ENCODE measurements at regions not wholly inside any gene's neighbourhood (a gene's known extent, or its start where the extent isn't known, plus 50 kb on each side); places are given as distances from the start of the nearest gene placed in this dataset.

DNA sequence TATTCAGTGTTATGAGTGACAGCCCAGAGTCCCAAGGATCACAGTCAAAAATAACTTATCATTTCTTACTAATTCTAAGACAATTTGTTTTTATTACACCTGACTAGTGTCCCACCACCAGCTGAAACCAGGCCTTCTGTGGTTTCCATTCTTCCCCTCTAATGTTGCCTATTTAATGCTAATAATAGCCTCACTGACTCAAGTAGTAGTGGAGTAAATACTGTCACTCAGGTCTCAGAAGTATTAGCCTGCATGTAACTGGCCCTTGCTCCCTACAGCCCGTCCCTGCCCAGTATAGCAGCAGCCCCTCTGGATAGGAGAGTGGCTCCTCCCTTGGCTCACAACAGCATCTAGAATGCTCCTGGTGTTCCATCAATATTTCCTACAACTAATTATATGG lies 665.5 kb downstream of the NTRK3 start:
- H3K9me3 ChIP-seq: no peaks in the 10 kb centered on the region
- no peaks in the 10 kb centered on the region for H3K36me3 ChIP-seq
- H3K4me1 ChIP-seq: no peaks in the 10 kb centered on the region
- H3K4me3 ChIP-seq: no peak overlapping the region
- no peak for TF ChIP-seq CTCF (IDR thresholded peaks at IDR 0.05)
- no peaks in the 10 kb centered on the region for H3K27me3 ChIP-seq
- H3K27ac ChIP-seq: no peak overlapping the region
- no peak for DNase-seq (ENCODE audit: low spot score)

- Histone ChIP-seq H3K4me3 (no peak overlapping the region), H3K27me3 (no peaks in the 10 kb centered on the region), H3K4me1 (no peaks in the 10 kb centered on the region), H3K9me3 (no peaks in the 10 kb centered on the region), H3K36me3 (no peaks in the 10 kb centered on the region), H3K27ac (no peak overlapping the region)
- no peak for DNase-seq (ENCODE audit: low spot score)
- no peak for TF ChIP-seq CTCF (IDR thresholded peaks at IDR 0.05)
Observed at GRCh38 chr15:87589134-87589533, 667.4 kb downstream of the NTRK3 start.

GRCh38 chr15:87582169-87582568 lies 674.4 kb downstream of the NTRK3 start:
- Histone ChIP-seq H3K4me3 (no peak overlapping the region), H3K9me3 (no peaks in the 10 kb centered on the region), H3K27ac (no peak overlapping the region), H3K27me3 (no peaks in the 10 kb centered on the region), H3K4me1 (no peaks in the 10 kb centered on the region), H3K36me3 (no peaks in the 10 kb centered on the region)
- DNase-seq (ENCODE audit: low spot score): no peak
- no peak for TF ChIP-seq CTCF (IDR thresholded peaks at IDR 0.05)

DNA sequence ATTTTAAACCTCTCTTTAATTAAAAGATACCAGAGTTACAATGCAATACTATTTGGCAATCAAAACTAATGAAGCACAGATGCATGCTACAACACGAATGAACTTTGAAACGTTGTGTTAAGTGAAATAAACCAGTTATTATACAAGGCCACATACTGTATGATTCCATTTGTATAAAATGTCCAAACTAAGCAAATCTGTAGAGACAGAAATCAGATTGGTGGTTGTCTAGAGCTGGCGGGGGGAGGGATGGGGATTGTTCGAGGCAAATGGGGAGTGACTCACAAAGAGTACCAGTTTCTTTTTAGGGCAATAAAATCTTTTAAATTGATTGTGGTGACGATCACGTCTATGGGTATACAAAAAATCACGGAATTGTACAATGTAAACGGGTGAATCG lies 677.0 kb downstream of the NTRK3 start:
- Histone ChIP-seq H3K36me3 (no peaks in the 10 kb centered on the region), H3K9me3 (no peaks in the 10 kb centered on the region), H3K27me3 (no peaks in the 10 kb centered on the region), H3K4me3 (no peak overlapping the region), H3K4me1 (no peaks in the 10 kb centered on the region), H3K27ac (no peak overlapping the region)
- TF ChIP-seq CTCF (IDR thresholded peaks at IDR 0.05): no peak
- no peak for DNase-seq (ENCODE audit: low spot score)

DNA sequence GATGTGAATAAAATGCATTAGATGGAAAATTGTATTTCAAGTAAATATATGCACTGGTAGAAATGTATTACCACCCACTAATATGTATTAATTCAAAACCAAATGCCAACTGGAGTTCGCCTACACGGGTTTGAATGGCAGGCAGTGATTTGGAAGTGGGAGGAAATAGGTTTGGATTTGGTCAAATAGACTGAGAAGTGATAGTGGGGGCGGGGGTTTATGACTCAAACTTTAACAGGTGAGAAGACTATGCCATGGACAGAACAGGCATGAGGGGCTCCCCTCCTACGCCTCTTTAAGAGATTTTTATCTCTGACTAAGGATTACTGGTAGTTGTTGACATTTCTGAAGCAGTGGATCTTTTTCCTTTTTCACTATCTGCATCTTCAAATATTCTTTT lies 677.8 kb downstream of the NTRK3 start:
- no peaks in the 10 kb centered on the region for H3K27me3 ChIP-seq
- no peaks in the 10 kb centered on the region for H3K36me3 ChIP-seq
- no peaks in the 10 kb centered on the region for H3K9me3 ChIP-seq
- no peak for TF ChIP-seq CTCF (IDR thresholded peaks at IDR 0.05)
- no peaks in the 10 kb centered on the region for H3K4me1 ChIP-seq
- no peak overlapping the region for H3K4me3 ChIP-seq
- H3K27ac ChIP-seq: no peak overlapping the region
- DNase-seq (ENCODE audit: low spot score): no peak

GRCh38 chr15:87577336-87577735 lies 679.2 kb downstream of the NTRK3 start:
- Histone ChIP-seq H3K27ac (no peak overlapping the region), H3K4me3 (no peak overlapping the region), H3K4me1 (no peaks in the 10 kb centered on the region), H3K27me3 (no peaks in the 10 kb centered on the region), H3K9me3 (no peaks in the 10 kb centered on the region), H3K36me3 (no peaks in the 10 kb centered on the region)
- TF ChIP-seq CTCF (IDR thresholded peaks at IDR 0.05): no peak
- no peak for DNase-seq (ENCODE audit: low spot score)

All from right atrium auricular region (tissue), 2 donors.